Neural progenitor cell (in vitro differentiated cells): ENCODE measurements at regions not wholly inside any gene's neighbourhood (a gene's known extent, or its start where the extent isn't known, plus 50 kb on each side); places are given as distances from the start of the nearest gene placed in this dataset.

Experiments used
- EZH2 ChIP-seq: fragments of 200-600 bp; sonication (generic); IDR thresholded peaks from 2 replicates; pipeline ENCODE4 v1.6.1; 2017; ENCODE audit warnings: antibody characterized with exemption, mild to moderate bottlenecking, moderate library complexity
- EZH2phosphoT487 ChIP-seq: fragments of 200-600 bp; sonication (generic); IDR thresholded peaks from 2 replicates; pipeline ENCODE4 v1.6.1; 2017; ENCODE audit warnings: antibody characterized with exemption

- TF ChIP-seq EZH2 (no peak), EZH2phosphoT487 (no peak)
These were observed 919.9 kb downstream of the SLITRK1 start for GRCh38 chr13:82962397-82962796.
